ENCODE measurements at regions not wholly inside any gene's neighbourhood (a gene's known extent, or its start where the extent isn't known, plus 50 kb on each side); places are given as distances from the start of the nearest gene placed in this dataset.

- DNase-seq (ENCODE audit: insufficient read length, low spot score) (no peak), FAIRE-seq (no peak)
- TF ChIP-seq, protein P1, sequence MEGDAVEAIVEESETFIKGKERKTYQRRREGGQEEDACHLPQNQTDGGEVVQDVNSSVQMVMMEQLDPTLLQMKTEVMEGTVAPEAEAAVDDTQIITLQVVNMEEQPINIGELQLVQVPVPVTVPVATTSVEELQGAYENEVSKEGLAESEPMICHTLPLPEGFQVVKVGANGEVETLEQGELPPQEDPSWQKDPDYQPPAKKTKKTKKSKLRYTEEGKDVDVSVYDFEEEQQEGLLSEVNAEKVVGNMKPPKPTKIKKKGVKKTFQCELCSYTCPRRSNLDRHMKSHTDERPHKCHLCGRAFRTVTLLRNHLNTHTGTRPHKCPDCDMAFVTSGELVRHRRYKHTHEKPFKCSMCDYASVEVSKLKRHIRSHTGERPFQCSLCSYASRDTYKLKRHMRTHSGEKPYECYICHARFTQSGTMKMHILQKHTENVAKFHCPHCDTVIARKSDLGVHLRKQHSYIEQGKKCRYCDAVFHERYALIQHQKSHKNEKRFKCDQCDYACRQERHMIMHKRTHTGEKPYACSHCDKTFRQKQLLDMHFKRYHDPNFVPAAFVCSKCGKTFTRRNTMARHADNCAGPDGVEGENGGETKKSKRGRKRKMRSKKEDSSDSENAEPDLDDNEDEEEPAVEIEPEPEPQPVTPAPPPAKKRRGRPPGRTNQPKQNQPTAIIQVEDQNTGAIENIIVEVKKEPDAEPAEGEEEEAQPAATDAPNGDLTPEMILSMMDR (IDR thresholded peaks at IDR 0.05; ENCODE audit: insufficient read depth, missing control alignments), result no peak
Observed at GRCh38 chr11:45544826-45545225, 120.6 kb downstream of the CHST1 start.

- no peak for DNase-seq (ENCODE audit: insufficient read length, low spot score)
- FAIRE-seq, result no peak
- TF ChIP-seq, protein P1 (IDR thresholded peaks at IDR 0.05; ENCODE audit: insufficient read depth, missing control alignments), result no peak
Observed at GRCh38 chr11:45543808-45544422, 121.5 kb downstream of the CHST1 start.

- TF ChIP-seq, protein P1 (IDR thresholded peaks at IDR 0.05; ENCODE audit: insufficient read depth, missing control alignments), result no peak
- DNase-seq (ENCODE audit: insufficient read length, low spot score), result no peak
- FAIRE-seq, result no peak
Observed at GRCh38 chr11:45543081-45543480, 122.3 kb downstream of the CHST1 start.

GRCh38 chr11:45541693-45542434 is 123.6 kb downstream of the CHST1 start:
- FAIRE-seq (no peak), DNase-seq (ENCODE audit: insufficient read length, low spot score) (no peak)
- TF ChIP-seq, protein P1 (IDR thresholded peaks at IDR 0.05; ENCODE audit: insufficient read depth, missing control alignments), result no peak

DNA sequence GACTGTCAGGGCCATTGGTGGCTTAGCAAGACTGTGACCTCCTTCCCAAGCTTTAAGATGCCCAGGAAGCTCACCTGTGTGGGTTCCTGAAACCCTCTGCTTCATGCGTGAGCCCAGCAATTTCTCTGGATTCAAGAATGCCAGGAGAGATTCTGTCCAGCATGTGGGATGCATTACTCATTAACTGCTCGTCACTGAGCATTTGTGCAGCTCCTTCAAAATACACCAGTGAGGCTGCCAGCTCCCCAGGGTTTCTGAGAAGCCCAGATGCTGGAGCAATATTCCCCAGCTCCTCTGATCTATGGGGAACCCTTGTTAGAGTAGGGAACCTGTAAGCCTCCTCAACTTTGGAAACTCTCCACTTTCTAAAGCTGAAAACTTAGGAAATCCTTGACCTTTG is 126.5 kb downstream of the CHST1 start:
- TF ChIP-seq, protein P1 (IDR thresholded peaks at IDR 0.05; ENCODE audit: insufficient read depth, missing control alignments), result no peak
- FAIRE-seq (no peak), DNase-seq (ENCODE audit: insufficient read length, low spot score) (no peak)

DNA sequence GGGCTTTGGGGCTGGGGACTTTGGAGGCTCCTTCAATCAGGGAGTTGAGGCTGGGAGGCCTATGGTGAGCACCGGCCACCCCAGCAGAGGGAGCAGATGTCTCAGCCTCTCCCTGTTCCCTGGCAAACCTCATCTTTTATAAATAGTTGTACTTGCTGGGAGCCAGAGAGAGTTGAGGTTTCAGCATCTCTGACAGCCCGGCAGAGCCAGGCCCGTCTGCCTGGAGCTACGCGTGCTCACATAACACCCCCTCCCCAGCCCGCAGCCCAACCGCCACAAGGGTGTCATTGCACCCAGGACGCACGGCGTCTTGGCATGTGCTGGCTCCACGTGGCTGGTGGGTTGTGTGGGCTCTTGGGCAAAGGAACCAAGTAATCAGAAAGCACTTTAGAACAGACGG is 127.1 kb downstream of the CHST1 start:
- DNase-seq (ENCODE audit: insufficient read length, low spot score), result no peak
- FAIRE-seq, result no peak
- TF ChIP-seq, protein P1 (IDR thresholded peaks at IDR 0.05; ENCODE audit: insufficient read depth, missing control alignments), result no peak

GRCh38 chr11:45537614-45538013 is 127.8 kb downstream of the CHST1 start:
- FAIRE-seq, result no peak

More at GRCh38 chr11:45537614-45538013, 127.8 kb downstream of the CHST1 start:
- DNase-seq (ENCODE audit: insufficient read length, low spot score), result no peak
- TF ChIP-seq, protein P1 (IDR thresholded peaks at IDR 0.05; ENCODE audit: insufficient read depth, missing control alignments), result no peak
